Ishikawa (cell line): ENCODE measurements at regions not wholly inside any gene's neighbourhood (a gene's known extent, or its start where the extent isn't known, plus 50 kb on each side); places are given as distances from the start of the nearest gene placed in this dataset.

Experiments used
- CEBPB ChIP-seq: IDR thresholded peaks from 2 replicates; pipeline ENCODE4 v1.6.1; 2012
- CREB1 ChIP-seq: IDR thresholded peaks from 2 replicates; pipeline ENCODE4 v1.6.1; 2012; ENCODE audit warnings: low read depth
- EGR1 ChIP-seq: IDR thresholded peaks from 2 replicates; pipeline ENCODE4 v1.6.1; 2012
- EP300 ChIP-seq: IDR thresholded peaks from 2 replicates; pipeline ENCODE4 v1.6.1; 2012; ENCODE audit warnings: borderline replicate concordance
- FOXM1 ChIP-seq: IDR thresholded peaks from 2 replicates; pipeline ENCODE4 v1.6.1; 2012; ENCODE audit warnings: low read depth, borderline replicate concordance
- RAD21 ChIP-seq: IDR thresholded peaks from 2 replicates; pipeline ENCODE4 v1.6.1; 2012; ENCODE audit warnings: low read depth
- TAF1 ChIP-seq: IDR thresholded peaks from 2 replicates; pipeline ENCODE4 v1.6.1; 2012; ENCODE audit warnings: low read depth, mild to moderate bottlenecking
- TCF12 ChIP-seq: IDR thresholded peaks from 2 replicates; pipeline ENCODE4 v1.6.1; 2012; ENCODE audit warnings: low read depth
- TEAD4 ChIP-seq: IDR thresholded peaks from 2 replicates; pipeline ENCODE4 v1.6.1; 2012
- YY1 ChIP-seq: IDR thresholded peaks from 2 replicates; pipeline ENCODE4 v1.6.1; 2012; ENCODE audit warnings: low read depth
- TF ChIP-seq, protein P1 (sequence below): IDR thresholded peaks from 2 replicates; pipeline ENCODE4 v1.6.1; 2012
- TF ChIP-seq, protein P2 (sequence below): IDR thresholded peaks from 2 replicates; pipeline ENCODE4 v1.6.1; 2012; ENCODE audit warnings: low read depth, mild to moderate bottlenecking
- TF ChIP-seq, protein P3 (sequence below): IDR thresholded peaks from 2 replicates; pipeline ENCODE4 v1.6.1; 2012

DNA sequence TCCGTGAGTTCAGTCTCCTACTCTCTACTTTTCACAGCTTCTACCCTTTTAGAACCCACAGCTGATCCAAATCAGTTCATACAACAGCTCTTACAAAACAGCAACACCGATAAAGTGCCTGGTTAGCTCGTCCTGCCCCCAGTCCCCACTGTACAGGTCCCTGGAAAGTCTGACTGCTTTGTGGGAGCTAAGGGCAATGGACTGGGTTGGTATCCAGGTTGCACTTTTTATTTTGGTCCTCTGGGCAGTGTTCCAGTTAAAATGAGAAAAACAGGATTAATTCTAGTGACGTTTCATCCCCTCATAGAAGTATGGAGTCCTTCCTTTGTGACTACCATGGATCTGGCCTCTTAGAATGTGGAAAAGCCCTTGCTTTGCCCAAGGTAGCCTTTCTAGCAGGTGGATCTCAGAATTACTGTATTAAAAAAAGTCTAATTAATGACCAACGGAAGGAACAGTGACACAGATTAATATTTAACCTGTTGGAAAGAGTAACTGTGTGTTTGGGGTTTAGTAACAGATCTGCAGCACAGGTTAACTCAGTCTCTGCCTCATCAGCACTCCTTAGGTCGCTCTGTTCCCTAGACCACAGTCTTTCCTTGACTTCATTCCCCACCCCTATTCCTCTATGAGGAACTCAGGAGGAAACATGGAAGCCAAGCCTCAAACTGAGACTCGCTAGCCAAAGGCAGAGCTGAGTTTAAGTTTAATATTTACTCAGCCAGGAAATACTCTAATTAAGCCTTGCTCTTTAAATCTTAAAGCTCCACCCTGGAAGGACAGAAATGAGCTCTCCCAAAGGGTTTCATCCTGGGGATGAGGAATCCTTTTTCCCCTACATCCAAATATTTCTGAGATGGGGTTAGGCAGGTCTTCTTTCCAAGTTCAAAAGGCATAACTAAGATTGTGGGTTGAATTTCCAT, 52.8 kb upstream of the ITGA6 start:
- TF ChIP-seq EGR1: no peak
- no peak for TF ChIP-seq CREB1
- TF ChIP-seq TEAD4: no peak
- TF ChIP-seq, protein P1, sequence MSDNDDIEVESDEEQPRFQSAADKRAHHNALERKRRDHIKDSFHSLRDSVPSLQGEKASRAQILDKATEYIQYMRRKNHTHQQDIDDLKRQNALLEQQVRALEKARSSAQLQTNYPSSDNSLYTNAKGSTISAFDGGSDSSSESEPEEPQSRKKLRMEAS: no peak
- TF ChIP-seq, protein P2, sequence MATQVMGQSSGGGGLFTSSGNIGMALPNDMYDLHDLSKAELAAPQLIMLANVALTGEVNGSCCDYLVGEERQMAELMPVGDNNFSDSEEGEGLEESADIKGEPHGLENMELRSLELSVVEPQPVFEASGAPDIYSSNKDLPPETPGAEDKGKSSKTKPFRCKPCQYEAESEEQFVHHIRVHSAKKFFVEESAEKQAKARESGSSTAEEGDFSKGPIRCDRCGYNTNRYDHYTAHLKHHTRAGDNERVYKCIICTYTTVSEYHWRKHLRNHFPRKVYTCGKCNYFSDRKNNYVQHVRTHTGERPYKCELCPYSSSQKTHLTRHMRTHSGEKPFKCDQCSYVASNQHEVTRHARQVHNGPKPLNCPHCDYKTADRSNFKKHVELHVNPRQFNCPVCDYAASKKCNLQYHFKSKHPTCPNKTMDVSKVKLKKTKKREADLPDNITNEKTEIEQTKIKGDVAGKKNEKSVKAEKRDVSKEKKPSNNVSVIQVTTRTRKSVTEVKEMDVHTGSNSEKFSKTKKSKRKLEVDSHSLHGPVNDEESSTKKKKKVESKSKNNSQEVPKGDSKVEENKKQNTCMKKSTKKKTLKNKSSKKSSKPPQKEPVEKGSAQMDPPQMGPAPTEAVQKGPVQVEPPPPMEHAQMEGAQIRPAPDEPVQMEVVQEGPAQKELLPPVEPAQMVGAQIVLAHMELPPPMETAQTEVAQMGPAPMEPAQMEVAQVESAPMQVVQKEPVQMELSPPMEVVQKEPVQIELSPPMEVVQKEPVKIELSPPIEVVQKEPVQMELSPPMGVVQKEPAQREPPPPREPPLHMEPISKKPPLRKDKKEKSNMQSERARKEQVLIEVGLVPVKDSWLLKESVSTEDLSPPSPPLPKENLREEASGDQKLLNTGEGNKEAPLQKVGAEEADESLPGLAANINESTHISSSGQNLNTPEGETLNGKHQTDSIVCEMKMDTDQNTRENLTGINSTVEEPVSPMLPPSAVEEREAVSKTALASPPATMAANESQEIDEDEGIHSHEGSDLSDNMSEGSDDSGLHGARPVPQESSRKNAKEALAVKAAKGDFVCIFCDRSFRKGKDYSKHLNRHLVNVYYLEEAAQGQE: no peak
- TF ChIP-seq, protein P3, sequence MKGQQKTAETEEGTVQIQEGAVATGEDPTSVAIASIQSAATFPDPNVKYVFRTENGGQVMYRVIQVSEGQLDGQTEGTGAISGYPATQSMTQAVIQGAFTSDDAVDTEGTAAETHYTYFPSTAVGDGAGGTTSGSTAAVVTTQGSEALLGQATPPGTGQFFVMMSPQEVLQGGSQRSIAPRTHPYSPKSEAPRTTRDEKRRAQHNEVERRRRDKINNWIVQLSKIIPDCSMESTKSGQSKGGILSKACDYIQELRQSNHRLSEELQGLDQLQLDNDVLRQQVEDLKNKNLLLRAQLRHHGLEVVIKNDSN: no peak
- no peak for TF ChIP-seq FOXM1
- no peak for TF ChIP-seq YY1
- no peak for TF ChIP-seq RAD21
- no peak for TF ChIP-seq EP300
- no peak for TF ChIP-seq TCF12
- TF ChIP-seq CEBPB: no peak
- TF ChIP-seq TAF1: no peak
